ENCODE measurements at regions not wholly inside any gene's neighbourhood (a gene's known extent, or its start where the extent isn't known, plus 50 kb on each side); places are given as distances from the start of the nearest gene placed in this dataset.

DNA sequence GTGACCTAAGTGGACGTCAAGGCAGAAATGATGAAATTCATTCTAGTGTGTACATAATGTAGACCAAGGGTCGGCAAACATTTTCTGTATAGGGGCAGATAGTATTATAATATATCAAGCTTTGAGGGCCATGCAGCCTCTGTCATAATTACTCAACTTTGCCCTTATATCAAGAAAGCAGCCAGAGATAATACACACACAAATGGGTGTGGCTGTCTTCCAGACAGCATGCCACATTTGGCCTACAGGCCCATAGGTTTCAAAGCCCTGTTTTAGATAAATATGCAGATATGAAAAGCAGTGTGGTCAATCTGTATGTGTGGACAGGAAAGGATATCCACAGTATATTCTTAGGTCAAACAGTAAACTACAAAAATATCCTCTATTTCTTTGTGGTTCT lies 320.1 kb upstream of the FMN2 start:
- Mint-ChIP-seq H3K27me3 (ENCODE audit: low read depth) (no peaks in the 10 kb centered on the region), H3K27ac (ENCODE audit: unreplicated experiment) (no peak overlapping the region), H3K9me3 (no peaks in the 10 kb centered on the region), H3K4me3 (no peak overlapping the region), H3K4me1 (peaks cover 6% of the 10 kb centered on the region), H3K36me3 (ENCODE audit: low read depth) (no peaks in the 10 kb centered on the region)
- DNase-seq (ENCODE audit: low read depth, low spot score), result no peak
- TF ChIP-seq, protein P1, sequence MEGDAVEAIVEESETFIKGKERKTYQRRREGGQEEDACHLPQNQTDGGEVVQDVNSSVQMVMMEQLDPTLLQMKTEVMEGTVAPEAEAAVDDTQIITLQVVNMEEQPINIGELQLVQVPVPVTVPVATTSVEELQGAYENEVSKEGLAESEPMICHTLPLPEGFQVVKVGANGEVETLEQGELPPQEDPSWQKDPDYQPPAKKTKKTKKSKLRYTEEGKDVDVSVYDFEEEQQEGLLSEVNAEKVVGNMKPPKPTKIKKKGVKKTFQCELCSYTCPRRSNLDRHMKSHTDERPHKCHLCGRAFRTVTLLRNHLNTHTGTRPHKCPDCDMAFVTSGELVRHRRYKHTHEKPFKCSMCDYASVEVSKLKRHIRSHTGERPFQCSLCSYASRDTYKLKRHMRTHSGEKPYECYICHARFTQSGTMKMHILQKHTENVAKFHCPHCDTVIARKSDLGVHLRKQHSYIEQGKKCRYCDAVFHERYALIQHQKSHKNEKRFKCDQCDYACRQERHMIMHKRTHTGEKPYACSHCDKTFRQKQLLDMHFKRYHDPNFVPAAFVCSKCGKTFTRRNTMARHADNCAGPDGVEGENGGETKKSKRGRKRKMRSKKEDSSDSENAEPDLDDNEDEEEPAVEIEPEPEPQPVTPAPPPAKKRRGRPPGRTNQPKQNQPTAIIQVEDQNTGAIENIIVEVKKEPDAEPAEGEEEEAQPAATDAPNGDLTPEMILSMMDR (conservative IDR thresholded peaks at IDR 0.05), result no peak

DNA sequence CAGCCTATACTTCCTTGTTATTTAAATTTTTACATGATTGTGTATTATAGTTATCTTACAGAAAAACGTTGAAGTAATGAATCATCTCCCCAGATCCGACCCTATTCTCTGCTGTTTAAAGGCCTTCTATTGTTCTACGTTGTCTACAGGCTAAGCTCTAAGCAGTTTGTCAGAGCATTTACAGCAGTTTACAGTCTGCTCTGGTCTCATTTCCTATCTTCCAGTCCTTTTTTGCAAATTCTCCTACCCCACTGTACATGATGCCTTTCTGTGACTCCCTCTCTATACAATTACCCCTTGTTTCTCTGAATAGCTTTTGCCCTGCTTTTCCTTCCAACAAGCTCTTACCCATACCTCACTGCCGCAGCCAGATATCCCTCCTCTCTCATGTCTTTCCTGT lies 319.2 kb upstream of the FMN2 start:
- H3K4me3 Mint-ChIP-seq, result no peak overlapping the region
- DNase-seq (ENCODE audit: low read depth, low spot score), result no peak
- no peaks in the 10 kb centered on the region for H3K27me3 Mint-ChIP-seq (ENCODE audit: low read depth)
- TF ChIP-seq, protein P1 (conservative IDR thresholded peaks at IDR 0.05), result no peak
- H3K27ac Mint-ChIP-seq (ENCODE audit: unreplicated experiment), result peak overlapping the region; percentile 1
- H3K4me1 Mint-ChIP-seq, result peaks cover 6% of the 10 kb centered on the region
- no peaks in the 10 kb centered on the region for H3K9me3 Mint-ChIP-seq
- no peaks in the 10 kb centered on the region for H3K36me3 Mint-ChIP-seq (ENCODE audit: low read depth)

DNA sequence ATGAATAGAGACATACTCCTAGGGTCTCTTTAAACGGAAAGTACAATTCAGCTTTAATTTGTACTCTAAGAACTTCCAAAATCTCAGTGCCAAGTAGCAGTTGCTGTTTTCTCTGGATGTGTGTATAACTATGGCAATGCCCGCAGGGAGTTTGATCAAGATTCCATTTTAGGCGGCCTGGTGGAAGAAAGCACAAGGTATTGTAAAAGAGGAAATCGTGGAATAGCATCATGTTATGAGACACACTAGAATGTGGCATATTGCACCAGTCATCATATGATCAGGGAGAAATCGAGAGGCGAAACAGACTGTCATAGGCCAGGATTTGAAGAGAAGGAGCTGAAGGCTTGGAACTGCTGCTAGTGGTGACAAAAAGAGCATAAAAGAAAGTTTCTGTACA lies 316.2 kb upstream of the FMN2 start:
- TF ChIP-seq, protein P1 (conservative IDR thresholded peaks at IDR 0.05), result no peak
- no peaks in the 10 kb centered on the region for H3K36me3 Mint-ChIP-seq (ENCODE audit: low read depth)
- DNase-seq (ENCODE audit: low read depth, low spot score), result no peak
- no peak overlapping the region for H3K4me3 Mint-ChIP-seq
- H3K27me3 Mint-ChIP-seq (ENCODE audit: low read depth), result no peaks in the 10 kb centered on the region
- peaks cover 6% of the 10 kb centered on the region for H3K4me1 Mint-ChIP-seq
- H3K9me3 Mint-ChIP-seq, result no peaks in the 10 kb centered on the region
- no peak overlapping the region for H3K27ac Mint-ChIP-seq (ENCODE audit: unreplicated experiment)

DNA sequence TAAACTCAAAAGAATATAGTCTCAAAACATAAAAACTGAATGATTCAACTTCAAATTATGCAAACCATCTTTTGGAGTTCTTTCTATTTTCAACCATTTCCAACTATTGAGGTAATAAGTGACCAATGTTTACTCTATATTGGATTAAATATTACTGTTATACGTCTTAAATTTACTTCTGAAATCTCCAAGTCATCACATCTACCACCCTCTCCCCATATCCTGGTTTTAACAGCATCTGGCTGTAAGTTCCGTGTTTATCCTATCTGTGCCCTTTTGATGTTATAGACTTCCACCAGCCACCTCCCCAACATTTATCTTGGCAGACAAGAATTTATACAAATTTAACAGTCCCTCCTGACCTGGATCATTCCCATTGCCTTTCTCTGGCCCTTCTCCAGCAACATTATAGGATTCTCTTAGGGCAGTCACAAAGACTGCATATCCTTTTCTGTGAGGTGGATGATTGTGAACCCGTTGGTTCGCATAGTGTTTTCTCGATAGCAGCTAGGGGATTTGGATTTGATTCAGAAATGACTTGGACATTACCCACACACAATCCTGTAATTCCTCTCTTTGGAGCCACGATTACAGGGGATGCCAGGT lies 313.4 kb upstream of the FMN2 start:
- H3K27me3 Mint-ChIP-seq (ENCODE audit: low read depth), result no peaks in the 10 kb centered on the region

DNA sequence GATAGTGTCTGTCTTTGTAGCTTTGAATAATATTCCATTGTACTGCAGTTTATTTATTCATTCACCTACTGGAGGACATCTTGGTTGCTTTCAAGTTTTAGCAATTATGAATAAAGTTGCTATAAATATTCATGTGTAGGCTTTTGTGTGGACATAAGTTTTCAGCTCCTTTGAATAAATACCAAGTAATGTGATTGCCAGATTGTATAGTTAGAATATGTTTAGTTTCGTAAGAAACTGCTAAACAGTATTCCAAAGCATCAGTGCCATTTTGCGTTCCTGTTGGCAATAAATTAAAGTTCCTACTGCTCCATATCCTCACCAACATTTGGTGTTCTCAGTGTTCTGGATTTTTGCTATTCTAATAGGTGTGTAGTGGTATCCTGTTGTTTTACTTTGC lies 311.7 kb upstream of the FMN2 start:
- Mint-ChIP-seq H3K9me3 (peaks cover 4% of the 10 kb centered on the region), H3K4me1 (no peaks in the 10 kb centered on the region), H3K4me3 (no peak overlapping the region), H3K27me3 (ENCODE audit: low read depth) (no peaks in the 10 kb centered on the region), H3K27ac (ENCODE audit: unreplicated experiment) (no peak overlapping the region), H3K36me3 (ENCODE audit: low read depth) (no peaks in the 10 kb centered on the region)
- DNase-seq (ENCODE audit: low read depth, low spot score), result no peak
- TF ChIP-seq, protein P1 (conservative IDR thresholded peaks at IDR 0.05), result no peak

More for the DNA sequence above, 313.4 kb upstream of the FMN2 start:
- TF ChIP-seq, protein P1 (conservative IDR thresholded peaks at IDR 0.05), result no peak
- Mint-ChIP-seq H3K27ac (ENCODE audit: unreplicated experiment) (no peak overlapping the region), H3K4me3 (no peak overlapping the region), H3K9me3 (peaks cover 4% of the 10 kb centered on the region), H3K4me1 (no peaks in the 10 kb centered on the region), H3K36me3 (ENCODE audit: low read depth) (no peaks in the 10 kb centered on the region)
- no peak for DNase-seq (ENCODE audit: low read depth, low spot score)
